Neuronal stem cell (in vitro differentiated cells): ENCODE measurements at regions not wholly inside any gene's neighbourhood (a gene's known extent, or its start where the extent isn't known, plus 50 kb on each side); places are given as distances from the start of the nearest gene placed in this dataset.

ENCODE experiments used
- DNase-seq: peaks from one replicate; pipeline ENCODE4 v3.0.0-alpha.2; 2013; ENCODE audit warnings: low spot score
- H2AFZ ChIP-seq: one replicate; pipeline ENCODE4 v1.6.1; 2013; ENCODE audit warnings: mild to moderate bottlenecking, low read length, inconsistent platforms
- H2AK5ac ChIP-seq: 2 replicates; pipeline ENCODE4 v1.6.1; 2013; ENCODE audit warnings: low read depth, mild to moderate bottlenecking, inconsistent platforms, low read length, moderate library complexity, mixed read lengths
- H2BK120ac ChIP-seq: 2 replicates; pipeline ENCODE4 v1.6.1; 2013; ENCODE audit warnings: low read depth, mild to moderate bottlenecking, inconsistent platforms, low read length, moderate library complexity, mixed read lengths
- H2BK12ac ChIP-seq: one replicate; pipeline ENCODE4 v1.6.1; 2013; ENCODE audit warnings: low read length, inconsistent platforms
- H2BK15ac ChIP-seq: 2 replicates; pipeline ENCODE4 v1.6.1; 2013; ENCODE audit warnings: mild to moderate bottlenecking, low read length, inconsistent platforms, mixed read lengths
- H2BK5ac ChIP-seq: one replicate; pipeline ENCODE4 v1.6.1; 2013; ENCODE audit warnings: inconsistent platforms, mild to moderate bottlenecking, low read length, moderate library complexity
- H3K14ac ChIP-seq: one replicate; pipeline ENCODE4 v1.6.1; 2013; ENCODE audit warnings: low read length, inconsistent platforms
- H3K18ac ChIP-seq: 2 replicates; pipeline ENCODE4 v1.6.1; 2013; ENCODE audit warnings: low read length, inconsistent platforms
- H3K23ac ChIP-seq: 2 replicates; pipeline ENCODE4 v1.6.1; 2013; ENCODE audit warnings: low read depth, mild to moderate bottlenecking, mixed read lengths, low read length, inconsistent platforms; ENCODE audit not compliant: poor library complexity
- H3K27ac ChIP-seq: replicated peaks from 3 replicates; pipeline ENCODE4 v1.5.1; 2013; ENCODE audit warnings: low read length, inconsistent platforms
- H3K27me3 ChIP-seq, 3 experiments: 2 replicates each; pipeline ENCODE4 v1.6.1; 2013; ENCODE audit warnings: low read length in 3 of 3, mild to moderate bottlenecking in 2 of 3, inconsistent platforms in 1 of 3, low read depth in 1 of 3, mixed read lengths in 1 of 3, moderate library complexity in 1 of 3; ENCODE audit not compliant: control insufficient read depth in 3 of 3, insufficient read depth in 3 of 3
- H3K36me3 ChIP-seq, 2 donors: replicated peaks in 1 of 2; 2 replicates each; pipeline ENCODE4 v1.6.1; 2013; ENCODE audit warnings: low read length in 2 of 2; ENCODE audit not compliant: control insufficient read depth in 2 of 2, insufficient read depth in 2 of 2
- H3K4ac ChIP-seq: 2 replicates; pipeline ENCODE4 v1.6.1; 2013; ENCODE audit warnings: inconsistent platforms, mild to moderate bottlenecking, low read length, moderate library complexity
- H3K4me1 ChIP-seq, 2 donors: 1 replicate in 1 of 2; 2 replicates in 1 of 2; pipeline ENCODE4 v1.6.1; 2013; ENCODE audit warnings: low read length in 2 of 2, low read depth in 1 of 2; ENCODE audit not compliant: control insufficient read depth in 2 of 2, insufficient read depth in 1 of 2
- H3K4me2 ChIP-seq: one replicate; pipeline ENCODE4 v1.6.1; 2013; ENCODE audit warnings: mild to moderate bottlenecking, low read length, inconsistent platforms; ENCODE audit not compliant: insufficient read depth, poor library complexity, severe bottlenecking
- H3K4me3 ChIP-seq, 2 donors: 2 replicates each; pipeline ENCODE4 v1.5.1; 2013; ENCODE audit warnings: low read length in 2 of 2, mild to moderate bottlenecking in 2 of 2, inconsistent platforms in 1 of 2, moderate library complexity in 1 of 2
- H3K79me1 ChIP-seq: one replicate; pipeline ENCODE4 v1.6.1; 2013; ENCODE audit warnings: low read depth, mild to moderate bottlenecking, inconsistent platforms, low read length, moderate library complexity
- H3K9ac ChIP-seq: one replicate; pipeline ENCODE4 v1.6.1; 2013; ENCODE audit warnings: mild to moderate bottlenecking, low read depth, low read length, inconsistent platforms; ENCODE audit not compliant: poor library complexity
- H3K9me3 ChIP-seq, 2 donors: replicated peaks in 1 of 2; 2 replicates each; pipeline versions ENCODE3 to v1.6.1; 2013; ENCODE audit warnings: low read length in 2 of 2, mild to moderate bottlenecking in 2 of 2, inconsistent platforms in 1 of 2, low read depth in 1 of 2, mixed read lengths in 1 of 2, moderate library complexity in 1 of 2; ENCODE audit not compliant: control insufficient read depth in 2 of 2, insufficient read depth in 1 of 2
- H4K8ac ChIP-seq: one replicate; pipeline ENCODE4 v1.6.1; 2013; ENCODE audit warnings: low read depth, mild to moderate bottlenecking, inconsistent platforms, low read length, moderate library complexity
- H4K91ac ChIP-seq: one replicate; pipeline ENCODE4 v1.6.1; 2013; ENCODE audit warnings: low read length, low read depth, mild to moderate bottlenecking, inconsistent platforms; ENCODE audit not compliant: poor library complexity
- WGBS, 2 donors: extraction: QIAGEN DNeasy Blood & Tissue Kit; methylation state at CpG; one replicate each; pipeline ENCODE4 v1.1.7; 2013; ENCODE audit warnings: missing lambda C conversion rate in 2 of 2, mixed read lengths in 1 of 2; ENCODE audit not compliant: insufficient read length in 2 of 2, insufficient replicate concordance in 1 of 2; ENCODE audit errors: extremely low coverage in 2 of 2; 5-methylcytosine and 5-hydroxymethylcytosine counted together

DNA sequence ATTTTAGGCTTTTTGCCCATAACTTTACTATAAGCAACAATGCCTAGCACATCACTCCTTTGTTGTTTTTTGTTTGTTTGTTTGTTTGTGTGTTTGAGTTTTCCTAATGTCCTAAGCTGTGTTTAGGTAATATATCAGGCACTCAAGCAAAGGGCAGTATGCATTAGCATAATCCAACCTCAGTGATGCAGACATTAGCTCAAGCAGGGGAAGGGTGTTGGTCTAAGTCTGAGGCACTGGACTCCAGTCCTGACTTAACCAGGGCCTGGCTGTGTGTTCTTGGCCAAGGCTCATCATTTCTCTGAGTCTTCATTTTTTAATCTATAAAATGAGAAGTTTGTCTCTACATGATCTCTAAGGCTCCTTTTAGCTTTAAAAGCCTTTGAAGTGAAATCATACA lies 65.9 kb upstream of the RFC3 start:
- no peak overlapping the region for H3K27ac ChIP-seq
- H3K9me3 ChIP-seq, result no peaks in the 10 kb centered on the region
- DNase-seq, result no peak
- no peaks in the 10 kb centered on the region for H3K36me3 ChIP-seq
- H3K4me3 ChIP-seq, result no peak overlapping the region
- no peak overlapping the region for H3K9ac ChIP-seq
- no peak overlapping the region for H3K18ac ChIP-seq
- H2BK15ac ChIP-seq, result no peak overlapping the region
- no peak overlapping the region for H2AFZ ChIP-seq
- no peak overlapping the region for H2BK120ac ChIP-seq
- H4K8ac ChIP-seq, result no peak overlapping the region
- H3K27me3 ChIP-seq, result no peaks in the 10 kb centered on the region
- H3K14ac ChIP-seq, result no peak overlapping the region
- H3K79me1 ChIP-seq, result no peaks in the 10 kb centered on the region
- H3K4ac ChIP-seq, result no peak overlapping the region
- H2BK5ac ChIP-seq, result no peak overlapping the region
- no peaks in the 10 kb centered on the region for H3K4me1 ChIP-seq
- H3K4me2 ChIP-seq, result no peak overlapping the region
- H2AK5ac ChIP-seq, result no peak overlapping the region
- no peak overlapping the region for H2BK12ac ChIP-seq
- H4K91ac ChIP-seq, result no peak overlapping the region
- no peak overlapping the region for H3K23ac ChIP-seq

DNA sequence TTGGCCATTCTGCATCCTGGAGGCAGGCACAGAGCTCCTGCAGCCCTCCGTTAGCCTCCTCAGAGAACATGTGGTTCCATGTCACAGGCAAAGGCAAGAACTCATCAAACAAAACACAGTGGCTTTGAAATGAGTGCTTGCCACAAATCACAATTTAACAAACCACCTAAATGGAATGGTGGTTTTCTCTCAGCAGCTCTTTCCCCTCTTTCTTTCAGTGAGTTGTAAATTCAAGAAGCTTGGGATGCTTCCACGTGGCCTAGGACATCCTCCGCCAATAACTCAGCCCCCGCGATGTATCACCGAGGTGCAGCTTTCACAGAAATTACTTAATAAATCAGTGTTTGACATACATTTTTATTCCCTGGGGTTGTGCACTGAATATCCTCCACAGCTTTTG lies 65.4 kb upstream of the RFC3 start:
- WGBS, 2 donors, result no CpG with 5 or more reads among the region's 6 CpGs
- no peak overlapping the region for H4K91ac ChIP-seq
- no peak overlapping the region for H4K8ac ChIP-seq
- H2BK120ac ChIP-seq, result no peak overlapping the region
- H2AK5ac ChIP-seq, result no peak overlapping the region
- no peak overlapping the region for H2BK15ac ChIP-seq
- no peaks in the 10 kb centered on the region for H3K9me3 ChIP-seq
- no peak overlapping the region for H3K4me2 ChIP-seq
- no peak overlapping the region for H3K4me3 ChIP-seq
- DNase-seq, result no peak
- no peaks in the 10 kb centered on the region for H3K79me1 ChIP-seq
- no peaks in the 10 kb centered on the region for H3K36me3 ChIP-seq
- H3K23ac ChIP-seq, result no peak overlapping the region
- no peak overlapping the region for H3K9ac ChIP-seq
- no peak overlapping the region for H3K18ac ChIP-seq
- no peak overlapping the region for H3K27ac ChIP-seq
- H2BK5ac ChIP-seq, result no peak overlapping the region
- H2BK12ac ChIP-seq, result no peak overlapping the region
- no peak overlapping the region for H2AFZ ChIP-seq
- no peak overlapping the region for H3K14ac ChIP-seq
- no peaks in the 10 kb centered on the region for H3K4me1 ChIP-seq
- no peaks in the 10 kb centered on the region for H3K27me3 ChIP-seq
- H3K4ac ChIP-seq, result no peak overlapping the region

DNA sequence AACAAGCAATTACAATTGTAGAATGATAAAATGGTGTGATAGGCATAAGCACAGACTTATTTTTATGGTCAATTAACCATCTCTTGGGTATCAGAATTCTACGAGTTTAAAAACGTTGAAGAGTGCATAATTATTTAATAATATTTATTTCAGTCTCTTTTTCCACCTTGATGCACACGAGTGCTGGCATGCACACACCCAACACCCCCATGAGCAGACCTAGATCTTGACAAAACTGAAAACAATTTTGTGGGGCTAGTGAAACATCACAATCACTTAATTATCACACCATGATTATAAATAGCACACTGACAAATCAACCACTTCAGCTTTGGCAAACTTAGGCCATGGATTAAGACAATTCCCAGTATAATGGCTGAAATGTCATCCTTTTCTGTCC lies 61.0 kb upstream of the RFC3 start:
- no peak overlapping the region for H3K18ac ChIP-seq
- H3K36me3 ChIP-seq, result no peaks in the 10 kb centered on the region
- H3K4me1 ChIP-seq, result no peaks in the 10 kb centered on the region
- no peak overlapping the region for H3K4me3 ChIP-seq
- no peaks in the 10 kb centered on the region for H3K9me3 ChIP-seq
- no peak overlapping the region for H3K23ac ChIP-seq
- H2BK12ac ChIP-seq, result no peak overlapping the region
- no peak overlapping the region for H2BK120ac ChIP-seq
- no peak overlapping the region for H3K9ac ChIP-seq
- H3K27ac ChIP-seq, result no peak overlapping the region
- no peak overlapping the region for H2AK5ac ChIP-seq
- no peak for DNase-seq
- no peak overlapping the region for H3K4ac ChIP-seq
- no peak overlapping the region for H2AFZ ChIP-seq
- no peak overlapping the region for H2BK15ac ChIP-seq
- no peak overlapping the region for H4K91ac ChIP-seq
- no peak overlapping the region for H2BK5ac ChIP-seq
- H4K8ac ChIP-seq, result no peak overlapping the region
- no peak overlapping the region for H3K4me2 ChIP-seq
- no peak overlapping the region for H3K14ac ChIP-seq
- no CpG with 5 or more reads among the region's 3 CpGs for WGBS, 2 donors
- H3K27me3 ChIP-seq, result no peaks in the 10 kb centered on the region
- H3K79me1 ChIP-seq, result no peaks in the 10 kb centered on the region

DNA sequence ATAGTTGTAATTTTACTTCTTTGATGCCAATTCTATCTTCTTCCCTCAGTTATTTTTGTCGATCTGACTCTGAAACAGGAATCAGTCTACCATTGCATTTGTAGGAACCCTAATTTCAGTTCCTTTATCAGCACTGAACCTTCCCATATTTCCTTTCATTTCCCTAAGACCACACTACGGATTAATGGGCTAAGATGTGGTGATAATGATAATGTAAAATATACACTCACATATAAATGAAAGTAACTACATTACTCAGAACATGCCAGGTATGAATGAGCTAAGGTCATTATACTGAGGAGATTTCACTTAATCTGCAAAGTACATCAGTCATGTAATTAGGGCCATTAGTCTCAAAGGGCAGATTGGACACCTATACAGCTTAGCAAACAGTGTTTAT lies 60.2 kb upstream of the RFC3 start:
- Histone ChIP-seq H3K27ac (no peak overlapping the region), H2AFZ (no peak overlapping the region), H3K9ac (no peak overlapping the region), H3K79me1 (no peaks in the 10 kb centered on the region), H3K4ac (no peak overlapping the region), H2BK5ac (no peak overlapping the region), H3K27me3 (no peaks in the 10 kb centered on the region), H2BK15ac (no peak overlapping the region), H2BK120ac (no peak overlapping the region), H3K18ac (no peak overlapping the region), H3K14ac (no peak overlapping the region), H2AK5ac (no peak overlapping the region), H3K4me1 (no peaks in the 10 kb centered on the region), H2BK12ac (no peak overlapping the region), H3K4me3 (no peak overlapping the region), H3K23ac (no peak overlapping the region), H4K91ac (no peak overlapping the region), H3K4me2 (no peak overlapping the region), H3K9me3 (no peaks in the 10 kb centered on the region), H4K8ac (no peak overlapping the region), H3K36me3 (no peaks in the 10 kb centered on the region)
- WGBS, 2 donors, result no CpG with 5 or more reads among the region's 2 CpGs
- no peak for DNase-seq
